Body of pancreas (tissue), 4 donors: ENCODE measurements at regions not wholly inside any gene's neighbourhood (a gene's known extent, or its start where the extent isn't known, plus 50 kb on each side); places are given as distances from the start of the nearest gene placed in this dataset.

Source experiments
- CTCF ChIP-seq, 7 experiments: fragments of 450-650 bp in 4 of 7; fragments of 200-600 bp in 3 of 7; sonication (generic) in 3 of 7; IDR thresholded peaks; one replicate each; pipeline ENCODE4 v1.5.1; 2016 to 2019; ENCODE audit warnings: antibody characterized with exemption in 7 of 7
- POLR2A ChIP-seq, 3 donors: fragments of 450-650 bp; IDR thresholded peaks; one replicate each; pipeline ENCODE4 v1.6.1; 2016; ENCODE audit warnings: antibody characterized with exemption in 3 of 3, mild to moderate bottlenecking in 2 of 3

- TF ChIP-seq CTCF (IDR thresholded peaks at IDR 0.05) (no peak), POLR2A (IDR thresholded peaks at IDR 0.05) (no peak)
Observed at GRCh38 chr2:145984580-145984979, 1464.7 kb upstream of the ZEB2 start.
